Neural progenitor cell (in vitro differentiated cells): ENCODE measurements at regions not wholly inside any gene's neighbourhood (a gene's known extent, or its start where the extent isn't known, plus 50 kb on each side); places are given as distances from the start of the nearest gene placed in this dataset.

ENCODE experiments used
- CTCF ChIP-seq: fragments of 200-600 bp; sonication (generic); IDR thresholded peaks from 2 replicates; pipeline ENCODE4 v1.5.1; 2017; ENCODE audit warnings: antibody characterized with exemption, mild to moderate bottlenecking
- EZH2 ChIP-seq: fragments of 200-600 bp; sonication (generic); IDR thresholded peaks from 2 replicates; pipeline ENCODE4 v1.6.1; 2017; ENCODE audit warnings: antibody characterized with exemption, mild to moderate bottlenecking, moderate library complexity
- EZH2phosphoT487 ChIP-seq: fragments of 200-600 bp; sonication (generic); IDR thresholded peaks from 2 replicates; pipeline ENCODE4 v1.6.1; 2017; ENCODE audit warnings: antibody characterized with exemption

- TF ChIP-seq EZH2 = no peak
- no peak for TF ChIP-seq CTCF
- no peak for TF ChIP-seq EZH2phosphoT487
Measured at GRCh38 chr14:101188571-101188915, 285.0 kb upstream of the RTL1 start.
